Dedifferentiated amniotic fluid mesenchymal stem cell (primary cell): ENCODE measurements at regions not wholly inside any gene's neighbourhood (a gene's known extent, or its start where the extent isn't known, plus 50 kb on each side); places are given as distances from the start of the nearest gene placed in this dataset.

Source experiments
- DNase-seq: peaks from one replicate; pipeline ENCODE4 v3.0.0-alpha.2; 2016; ENCODE audit errors: extremely low spot score

- DNase-seq: peak; percentile 56
Measured at GRCh38 chr3:159169828-159170227, 368.0 kb downstream of the MFSD1 start.

- DNase-seq: no peak
Measured at GRCh38 chr3:159170436-159171003, 368.7 kb downstream of the MFSD1 start.

GRCh38 chr3:159171333-159171732 lies 369.5 kb downstream of the MFSD1 start:
- DNase-seq: no peak

- DNase-seq: no peak
Measured at GRCh38 chr3:159172473-159172872, 370.6 kb downstream of the MFSD1 start.

- no peak for DNase-seq
Measured at GRCh38 chr3:159174715-159175692, 373.1 kb downstream of the MFSD1 start.

GRCh38 chr3:159178209-159178897 lies 376.5 kb downstream of the MFSD1 start:
- no peak for DNase-seq

GRCh38 chr3:159182961-159183360 lies 381.1 kb downstream of the MFSD1 start:
- no peak for DNase-seq

GRCh38 chr3:159185443-159186050 lies 383.7 kb downstream of the MFSD1 start:
- no peak for DNase-seq

- no peak for DNase-seq
Measured at GRCh38 chr3:159186581-159186980, 384.7 kb downstream of the MFSD1 start.

- DNase-seq: no peak
Measured at GRCh38 chr3:159187232-159187631, 385.4 kb downstream of the MFSD1 start.

- DNase-seq: no peak
Measured at GRCh38 chr3:159187706-159188105, 385.9 kb downstream of the MFSD1 start.

GRCh38 chr3:159189994-159190669 lies 388.3 kb downstream of the MFSD1 start:
- no peak for DNase-seq

GRCh38 chr3:159191447-159191846 lies 389.6 kb downstream of the MFSD1 start:
- DNase-seq: peak; percentile 51

- DNase-seq: no peak
Measured at GRCh38 chr3:159196359-159196758, 394.5 kb downstream of the MFSD1 start.

GRCh38 chr3:159200176-159200575 lies 398.3 kb downstream of the MFSD1 start:
- DNase-seq: peak; percentile 57

GRCh38 chr3:159208050-159208449 lies 406.2 kb downstream of the MFSD1 start:
- DNase-seq: no peak

GRCh38 chr3:159209459-159209858 lies 407.6 kb downstream of the MFSD1 start:
- no peak for DNase-seq

- DNase-seq: no peak
Measured at GRCh38 chr3:159210336-159210735, 408.5 kb downstream of the MFSD1 start.

- DNase-seq: no peak
Measured at GRCh38 chr3:159216311-159216710, 414.5 kb downstream of the MFSD1 start.

- no peak for DNase-seq
Measured at GRCh38 chr3:159219231-159219630, 417.4 kb downstream of the MFSD1 start.

GRCh38 chr3:159221335-159221734 lies 419.5 kb downstream of the MFSD1 start:
- no peak for DNase-seq
